ENCODE measurements at regions not wholly inside any gene's neighbourhood (a gene's known extent, or its start where the extent isn't known, plus 50 kb on each side); places are given as distances from the start of the nearest gene placed in this dataset.

DNA sequence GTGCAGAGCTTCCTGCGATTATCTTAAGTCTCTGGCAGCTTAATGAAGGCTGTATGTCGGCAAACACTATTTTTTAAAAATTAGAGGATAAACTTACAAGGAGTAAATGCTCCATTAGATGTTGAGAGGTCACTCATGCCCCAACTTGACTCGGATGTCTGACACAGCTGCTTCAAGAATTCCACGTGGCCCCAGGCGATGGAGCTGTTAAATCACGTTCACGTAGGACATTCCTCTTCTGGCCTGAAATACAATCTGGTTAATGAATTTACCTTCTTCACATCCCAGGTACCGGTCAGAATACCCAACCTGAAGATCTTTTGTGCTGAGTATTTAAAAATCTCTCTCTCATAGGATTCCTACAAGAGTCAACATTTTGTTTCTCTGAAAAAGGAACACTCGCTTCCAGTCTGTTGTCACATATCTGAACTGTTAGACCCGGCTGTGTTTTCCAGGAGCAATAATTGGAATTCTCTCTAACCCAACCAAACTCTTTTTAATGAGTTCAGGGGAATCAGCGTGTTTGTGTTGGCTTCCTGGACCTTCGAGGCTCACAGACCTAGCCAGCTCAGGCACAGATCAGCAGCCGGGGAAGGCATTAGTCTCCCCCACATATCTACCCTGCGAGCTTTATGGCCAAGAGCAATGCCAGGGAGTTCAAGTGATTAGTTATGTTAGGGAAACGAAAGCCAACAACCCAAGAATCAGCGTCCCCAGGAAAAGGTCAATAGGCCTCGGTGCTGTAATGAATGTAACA, 284.9 kb downstream of the FGFR2 start:
- TF ChIP-seq, protein P1, sequence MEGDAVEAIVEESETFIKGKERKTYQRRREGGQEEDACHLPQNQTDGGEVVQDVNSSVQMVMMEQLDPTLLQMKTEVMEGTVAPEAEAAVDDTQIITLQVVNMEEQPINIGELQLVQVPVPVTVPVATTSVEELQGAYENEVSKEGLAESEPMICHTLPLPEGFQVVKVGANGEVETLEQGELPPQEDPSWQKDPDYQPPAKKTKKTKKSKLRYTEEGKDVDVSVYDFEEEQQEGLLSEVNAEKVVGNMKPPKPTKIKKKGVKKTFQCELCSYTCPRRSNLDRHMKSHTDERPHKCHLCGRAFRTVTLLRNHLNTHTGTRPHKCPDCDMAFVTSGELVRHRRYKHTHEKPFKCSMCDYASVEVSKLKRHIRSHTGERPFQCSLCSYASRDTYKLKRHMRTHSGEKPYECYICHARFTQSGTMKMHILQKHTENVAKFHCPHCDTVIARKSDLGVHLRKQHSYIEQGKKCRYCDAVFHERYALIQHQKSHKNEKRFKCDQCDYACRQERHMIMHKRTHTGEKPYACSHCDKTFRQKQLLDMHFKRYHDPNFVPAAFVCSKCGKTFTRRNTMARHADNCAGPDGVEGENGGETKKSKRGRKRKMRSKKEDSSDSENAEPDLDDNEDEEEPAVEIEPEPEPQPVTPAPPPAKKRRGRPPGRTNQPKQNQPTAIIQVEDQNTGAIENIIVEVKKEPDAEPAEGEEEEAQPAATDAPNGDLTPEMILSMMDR (IDR thresholded peaks at IDR 0.05) = no peak
- no peak for TF ChIP-seq POLR2A (IDR thresholded peaks at IDR 0.05)
